ENCODE measurements at regions not wholly inside any gene's neighbourhood (a gene's known extent, or its start where the extent isn't known, plus 50 kb on each side); places are given as distances from the start of the nearest gene placed in this dataset.

- Histone ChIP-seq H4K20me1 (ENCODE audit: control insufficient read depth, extremely low read depth, insufficient read depth, low read length) (no peaks in the 10 kb centered on the region), H3K9me3 (ENCODE audit: control insufficient read depth, insufficient read depth, low read depth, low read length) (no peaks in the 10 kb centered on the region), H3K4me3 (replicated peaks in 1 of 4; ENCODE audit: control extremely low read depth in 1 of 4, insufficient read depth in 1 of 4, low read depth in 3 of 4, low read length in 4 of 4) (no peak overlapping the region), H3K27me3 (ENCODE audit: control insufficient read depth, insufficient read depth, low read length) (no peaks in the 10 kb centered on the region), H3K4me1 (ENCODE audit: control insufficient read depth, extremely low read depth, insufficient read depth, low read length) (no peaks in the 10 kb centered on the region), H3K9ac (ENCODE audit: insufficient read depth, low read length) (no peak overlapping the region), H3K36me3 (ENCODE audit: control insufficient read depth, insufficient read depth, low read length) (no peaks in the 10 kb centered on the region), H3K27ac (ENCODE audit: insufficient read depth, low read length) (no peak overlapping the region), H3K4me2 (ENCODE audit: extremely low read depth, insufficient read depth, low read length) (no peak overlapping the region), H2AFZ (ENCODE audit: low read length) (no peak overlapping the region), H3K79me2 (ENCODE audit: control insufficient read depth, insufficient read depth, low read length) (no peaks in the 10 kb centered on the region)
- TF ChIP-seq CTCF (conservative IDR thresholded peaks at IDR 0.05 in 1 of 2, IDR thresholded peaks at IDR 0.05 in 1 of 2; ENCODE audit: low read depth in 1 of 2, low read length in 2 of 2) (no peak), EZH2 (IDR thresholded peaks at IDR 0.05; ENCODE audit: low read length, missing control alignments) (no peak)
- DNase-seq (ENCODE audit: low read depth in 2 of 2), result peak in 1 of 2 donors; percentile 9
These were observed 93.6 kb upstream of the POU1F1 start for GRCh38 chr3:87370007-87370406.

GRCh38 chr3:87367736-87368135 is 91.4 kb upstream of the POU1F1 start:
- H2AFZ ChIP-seq (ENCODE audit: low read length), result no peak overlapping the region
- no peaks in the 10 kb centered on the region for H3K4me1 ChIP-seq (ENCODE audit: control insufficient read depth, extremely low read depth, insufficient read depth, low read length)
- no peak overlapping the region for H3K4me3 ChIP-seq (replicated peaks in 1 of 4; ENCODE audit: control extremely low read depth in 1 of 4, insufficient read depth in 1 of 4, low read depth in 3 of 4, low read length in 4 of 4)
- H4K20me1 ChIP-seq (ENCODE audit: control insufficient read depth, extremely low read depth, insufficient read depth, low read length), result no peaks in the 10 kb centered on the region
- no peaks in the 10 kb centered on the region for H3K27me3 ChIP-seq (ENCODE audit: control insufficient read depth, insufficient read depth, low read length)
- peak in 1 of 2 donors; percentile 6 for DNase-seq (ENCODE audit: low read depth in 2 of 2)
- H3K9ac ChIP-seq (ENCODE audit: insufficient read depth, low read length), result no peak overlapping the region
- H3K27ac ChIP-seq (ENCODE audit: insufficient read depth, low read length), result no peak overlapping the region
- H3K79me2 ChIP-seq (ENCODE audit: control insufficient read depth, insufficient read depth, low read length), result no peaks in the 10 kb centered on the region
- H3K36me3 ChIP-seq (ENCODE audit: control insufficient read depth, insufficient read depth, low read length), result no peaks in the 10 kb centered on the region
- no peak for TF ChIP-seq CTCF (conservative IDR thresholded peaks at IDR 0.05 in 1 of 2, IDR thresholded peaks at IDR 0.05 in 1 of 2; ENCODE audit: low read depth in 1 of 2, low read length in 2 of 2)
- TF ChIP-seq EZH2 (IDR thresholded peaks at IDR 0.05; ENCODE audit: low read length, missing control alignments), result no peak
- no peak overlapping the region for H3K4me2 ChIP-seq (ENCODE audit: extremely low read depth, insufficient read depth, low read length)
- H3K9me3 ChIP-seq (ENCODE audit: control insufficient read depth, insufficient read depth, low read depth, low read length), result no peaks in the 10 kb centered on the region

DNA sequence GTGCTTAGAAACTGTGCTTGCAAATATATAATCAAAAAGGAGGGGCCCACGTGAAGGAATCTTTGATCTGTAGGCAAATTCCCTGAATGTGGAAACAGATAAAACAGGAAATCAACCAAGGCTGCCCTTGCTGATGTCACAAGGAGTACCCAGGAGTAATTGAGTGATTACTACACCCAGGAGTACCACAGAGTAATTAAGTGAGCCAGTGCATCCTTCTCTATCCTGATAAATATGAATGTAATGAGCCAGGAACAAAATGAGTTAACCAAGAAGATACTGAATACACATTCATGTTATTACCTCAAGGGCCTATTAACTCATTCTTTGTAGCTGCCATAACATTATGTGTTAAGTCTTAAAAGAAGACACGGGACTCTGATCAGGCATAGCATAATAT is 87.3 kb upstream of the POU1F1 start:
- TF ChIP-seq CTCF (conservative IDR thresholded peaks at IDR 0.05 in 1 of 2, IDR thresholded peaks at IDR 0.05 in 1 of 2; ENCODE audit: low read depth in 1 of 2, low read length in 2 of 2), result no peak
- no peak for TF ChIP-seq EZH2 (IDR thresholded peaks at IDR 0.05; ENCODE audit: low read length, missing control alignments)
- H3K79me2 ChIP-seq (ENCODE audit: control insufficient read depth, insufficient read depth, low read length), result no peaks in the 10 kb centered on the region

More for the DNA sequence above, 87.3 kb upstream of the POU1F1 start:
- Histone ChIP-seq H3K4me1 (ENCODE audit: control insufficient read depth, extremely low read depth, insufficient read depth, low read length) (no peaks in the 10 kb centered on the region), H3K9me3 (ENCODE audit: control insufficient read depth, insufficient read depth, low read depth, low read length) (no peaks in the 10 kb centered on the region), H2AFZ (ENCODE audit: low read length) (no peak overlapping the region), H3K27me3 (ENCODE audit: control insufficient read depth, insufficient read depth, low read length) (no peaks in the 10 kb centered on the region), H3K9ac (ENCODE audit: insufficient read depth, low read length) (no peak overlapping the region), H3K36me3 (ENCODE audit: control insufficient read depth, insufficient read depth, low read length) (no peaks in the 10 kb centered on the region), H3K4me2 (ENCODE audit: extremely low read depth, insufficient read depth, low read length) (no peak overlapping the region), H3K4me3 (replicated peaks in 1 of 4; ENCODE audit: control extremely low read depth in 1 of 4, insufficient read depth in 1 of 4, low read depth in 3 of 4, low read length in 4 of 4) (no peak overlapping the region), H4K20me1 (ENCODE audit: control insufficient read depth, extremely low read depth, insufficient read depth, low read length) (no peaks in the 10 kb centered on the region), H3K27ac (ENCODE audit: insufficient read depth, low read length) (no peak overlapping the region)
- DNase-seq (ENCODE audit: low read depth in 2 of 2), result no peak

Data from fibroblast of lung (primary cell).